ENCODE measurements at regions not wholly inside any gene's neighbourhood (a gene's known extent, or its start where the extent isn't known, plus 50 kb on each side); places are given as distances from the start of the nearest gene placed in this dataset.

GRCh38 chr14:96673706-96674105 lies 123.5 kb upstream of the VRK1 start:
- TF ChIP-seq CTCF (IDR thresholded peaks at IDR 0.05; ENCODE audit: low read length) (no peak), EZH2 (IDR thresholded peaks at IDR 0.05; ENCODE audit: borderline replicate concordance, low read length) (no peak)
